Retina (tissue), 1 donor: ENCODE measurements at regions not wholly inside any gene's neighbourhood (a gene's known extent, or its start where the extent isn't known, plus 50 kb on each side); places are given as distances from the start of the nearest gene placed in this dataset.
"Not testable (repeated sequence)": the region's sequence is repeated elsewhere in the genome, so short reads cannot be mapped to it uniquely, and the experiment has no call there.

Source experiments
- DNase-seq: peaks from one replicate; pipeline ENCODE4 v3.0.0-alpha.2; 2016

DNA sequence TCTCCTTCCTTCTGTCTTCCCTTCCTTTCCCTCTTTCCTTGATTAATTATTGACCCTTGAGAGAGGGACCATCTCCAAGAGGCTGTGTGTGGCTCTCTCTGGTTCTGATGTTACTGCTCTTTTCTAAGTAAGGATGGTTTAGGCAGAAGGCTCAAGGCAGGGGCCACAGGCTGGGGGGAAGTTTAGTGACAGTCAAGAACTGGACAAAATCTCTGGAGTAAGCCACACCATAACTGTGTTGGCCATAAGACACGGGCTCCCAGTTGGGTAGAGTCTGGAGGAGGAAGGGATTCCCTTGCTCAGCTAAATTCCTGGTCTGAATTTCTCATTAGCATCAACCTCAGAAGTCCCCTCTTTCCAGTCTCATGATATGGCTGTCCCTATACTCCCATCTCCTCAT is 74.7 kb downstream of the BUD13 start:
- no peak for DNase-seq

DNA sequence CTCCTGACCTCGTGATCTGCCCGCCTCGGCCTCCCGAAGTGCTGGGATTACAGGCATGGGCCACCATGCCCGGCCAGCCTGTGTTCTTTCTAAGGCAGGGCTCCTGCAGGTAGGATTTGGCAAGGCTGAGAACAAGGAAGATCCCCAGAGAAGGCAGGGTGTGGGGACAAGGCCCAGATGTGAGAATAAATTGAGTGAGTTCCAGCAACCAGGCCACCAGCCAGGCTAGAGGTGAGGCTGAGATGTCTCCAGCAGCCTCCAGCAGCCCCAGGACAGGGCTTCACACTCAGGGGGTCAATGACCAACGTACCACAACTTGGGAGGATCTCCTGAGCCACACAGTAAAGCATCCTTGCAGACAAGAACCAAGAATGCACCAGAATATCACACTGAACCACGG is 75.1 kb downstream of the BUD13 start:
- no peak for DNase-seq

DNA sequence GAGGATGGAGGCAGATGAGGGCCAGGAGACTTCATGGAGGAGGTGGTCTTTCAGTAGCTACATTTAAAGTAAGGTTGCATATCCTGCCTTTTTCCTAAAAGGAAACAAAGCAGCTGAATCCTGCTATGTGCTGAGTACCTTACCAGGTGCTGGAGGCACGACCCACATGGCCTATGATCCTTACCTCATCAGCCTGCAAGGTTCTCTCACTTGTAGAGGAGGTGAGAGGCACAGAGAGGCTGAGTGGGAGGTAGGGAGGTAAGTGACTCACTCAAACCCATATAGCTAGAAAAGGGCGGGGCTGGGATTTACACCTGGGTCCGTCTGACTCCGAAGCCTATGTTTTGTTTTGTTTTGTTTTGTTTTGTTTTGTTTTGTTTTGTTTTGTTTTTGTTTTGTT is 75.8 kb downstream of the BUD13 start:
- no peak for DNase-seq

DNA sequence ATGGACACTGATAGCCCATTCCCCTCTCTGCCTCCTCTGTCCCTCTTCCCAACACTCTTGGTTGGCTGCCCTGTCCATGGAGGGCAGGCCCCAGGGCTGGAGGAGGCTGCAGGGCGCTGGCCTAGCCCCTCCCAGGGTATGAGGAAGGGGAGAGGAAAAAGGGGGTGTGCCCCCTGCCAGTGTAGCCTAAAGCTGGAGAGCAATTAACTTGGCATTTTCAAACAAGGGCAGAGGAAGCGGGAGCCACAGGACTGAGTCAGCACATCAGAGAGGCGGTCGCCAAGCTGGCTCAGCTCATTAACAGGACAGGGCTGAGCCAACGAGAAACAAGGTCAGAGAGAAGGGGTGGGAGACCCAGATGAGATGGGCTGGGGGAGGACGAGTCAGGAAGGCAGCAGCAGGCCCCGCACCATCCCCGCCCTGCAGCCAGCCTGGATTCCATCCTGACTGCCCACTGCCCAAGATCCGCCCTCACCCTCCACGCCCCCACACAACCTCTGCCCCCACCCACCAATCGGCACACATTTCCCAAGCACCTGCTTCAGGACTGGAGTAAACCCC is 76.3 kb downstream of the BUD13 start:
- peak; percentile 82 for DNase-seq

DNA sequence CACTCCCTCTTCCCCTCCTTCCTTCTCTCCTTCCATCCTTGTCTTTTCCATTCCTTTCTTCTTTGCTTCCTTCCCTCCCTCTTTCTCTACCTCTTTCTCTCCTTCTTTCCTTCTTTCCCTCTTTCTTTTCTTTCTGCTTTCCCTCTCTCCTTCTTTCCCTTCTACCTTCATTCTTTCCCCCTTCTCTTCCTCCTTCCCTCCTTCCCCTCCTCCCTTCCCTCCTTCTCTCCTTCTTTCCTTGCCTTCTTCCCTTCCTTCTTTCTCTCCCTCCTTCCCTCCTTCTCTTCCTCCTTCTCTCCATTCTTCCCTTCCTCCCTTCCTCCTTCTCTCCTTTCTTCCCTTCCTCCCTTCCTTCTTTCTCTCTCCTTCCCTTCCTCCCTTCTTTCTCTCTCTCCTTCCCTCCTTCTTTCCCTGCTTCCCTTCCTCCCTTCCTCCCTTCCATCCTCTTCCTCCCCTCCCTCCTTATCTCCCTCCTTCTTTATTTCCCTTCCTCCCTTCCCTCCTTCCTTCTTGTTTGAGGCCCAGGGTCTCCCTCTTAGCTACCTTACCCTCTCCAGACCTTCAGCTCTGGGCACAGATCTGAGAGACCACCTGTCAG is 77.0 kb downstream of the BUD13 start:
- no peak for DNase-seq

DNA sequence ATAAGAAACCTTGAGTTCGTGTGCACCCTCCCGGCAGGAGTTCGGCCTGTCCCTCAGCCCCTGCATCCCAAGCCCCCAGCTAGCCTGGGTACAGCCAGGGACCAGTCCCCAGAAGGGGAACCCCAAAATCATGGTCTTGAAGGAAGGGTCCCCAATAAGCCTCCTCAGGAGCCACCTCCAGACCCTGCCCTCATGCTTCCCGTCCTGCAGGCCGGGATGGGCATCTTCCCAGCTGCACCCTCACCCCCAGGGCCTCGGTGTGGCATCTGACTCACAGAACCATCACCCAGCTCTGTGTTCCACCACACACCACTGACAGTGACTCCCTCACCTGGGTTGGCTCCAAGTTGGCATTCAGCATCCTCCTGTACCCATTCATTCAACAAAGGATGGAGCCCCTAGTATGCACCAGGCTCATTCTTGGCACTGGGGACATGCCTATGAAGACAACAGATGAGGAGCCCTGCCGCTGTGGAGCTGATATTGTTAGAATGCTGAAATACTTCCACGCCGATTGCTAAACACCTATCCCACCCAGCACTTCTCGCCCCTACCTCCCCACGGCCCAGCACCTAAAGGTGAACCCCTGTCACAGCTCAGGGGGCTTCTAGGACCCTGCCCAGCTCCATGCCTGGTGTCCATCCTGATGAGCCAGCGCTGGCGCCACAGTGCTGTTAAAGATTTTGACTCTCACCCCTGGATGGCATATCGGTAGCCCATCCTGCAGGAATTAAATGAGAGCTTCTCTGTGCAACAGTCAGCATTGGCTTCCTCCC is 77.8 kb downstream of the BUD13 start:
- no peak for DNase-seq

DNA sequence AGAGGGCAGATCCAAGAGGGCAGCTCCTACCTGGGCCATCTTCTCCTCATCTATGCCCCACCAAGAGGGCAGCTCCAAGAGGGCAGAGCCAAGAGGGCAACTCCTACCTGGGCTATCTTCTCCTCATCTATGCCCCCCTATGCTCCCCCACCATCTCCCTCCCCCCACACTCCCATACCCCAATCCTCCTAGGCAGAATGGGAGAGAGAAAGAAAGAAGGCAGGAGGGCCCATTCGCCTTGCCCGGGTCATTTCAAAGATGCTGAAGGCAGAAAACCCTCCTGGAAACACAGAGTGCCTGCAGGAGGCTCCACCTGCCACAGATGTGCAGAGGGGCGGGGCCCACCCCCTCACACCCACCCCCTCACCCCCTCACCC is 78.5 kb downstream of the BUD13 start:
- no peak for DNase-seq

DNA sequence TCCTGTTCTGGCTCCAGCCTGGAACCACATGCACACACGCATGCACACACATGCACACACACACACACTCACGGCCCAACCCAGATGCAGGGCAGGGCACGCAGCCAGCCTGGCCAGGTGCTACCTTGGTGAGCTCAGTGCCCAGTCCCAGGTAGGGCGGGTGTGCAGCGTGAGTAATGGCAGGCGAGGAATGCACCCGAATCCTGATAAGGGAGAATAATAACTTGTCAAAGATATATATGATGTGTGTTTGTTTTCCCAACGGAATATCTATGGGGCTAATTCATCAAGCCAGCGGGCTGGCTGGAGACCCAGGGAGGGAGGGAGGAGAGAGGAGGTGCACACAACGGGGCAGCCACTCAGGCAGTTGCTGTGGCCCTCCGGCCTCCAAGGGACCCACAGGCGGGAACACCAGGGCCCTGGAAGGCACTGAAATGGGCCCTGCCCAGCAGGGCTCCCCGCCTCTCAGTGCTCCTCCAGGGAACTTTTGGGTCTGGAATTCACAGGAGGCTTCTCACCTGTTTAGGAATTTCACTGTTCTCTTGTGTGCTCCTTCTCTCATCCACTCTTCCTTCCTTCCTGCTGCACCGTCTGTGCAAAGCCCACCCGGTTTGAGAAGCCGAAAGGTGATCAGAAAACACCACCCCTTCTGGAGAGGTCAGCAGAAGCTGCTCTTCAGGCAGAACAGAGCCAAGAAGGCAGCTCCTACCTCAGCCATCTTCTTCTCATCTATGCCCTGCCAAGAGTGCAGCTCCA is 79.0 kb downstream of the BUD13 start:
- no peak for DNase-seq

DNA sequence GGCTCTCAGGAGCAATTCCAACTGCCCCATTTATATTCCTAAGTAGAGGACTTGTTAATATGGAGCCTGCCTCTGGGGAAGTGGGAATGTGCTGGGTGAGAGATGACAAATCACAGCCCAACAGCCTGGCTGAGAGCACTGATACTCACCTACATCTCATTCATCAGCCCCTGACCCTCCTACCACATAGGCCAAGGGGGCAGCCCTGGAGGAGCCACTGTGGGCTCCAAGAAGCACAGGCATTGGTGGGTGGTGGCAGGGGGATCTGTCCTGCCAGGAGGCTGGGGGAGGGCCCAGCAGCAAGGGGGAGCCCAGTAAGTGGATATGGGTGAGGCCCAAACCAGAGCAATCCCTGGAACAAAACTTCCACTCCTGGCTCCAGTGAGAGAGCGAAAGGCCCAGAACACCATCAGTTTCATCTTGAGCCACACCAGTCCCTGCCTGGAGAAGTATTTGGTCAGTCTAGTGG is 79.7 kb downstream of the BUD13 start:
- DNase-seq = no peak

DNA sequence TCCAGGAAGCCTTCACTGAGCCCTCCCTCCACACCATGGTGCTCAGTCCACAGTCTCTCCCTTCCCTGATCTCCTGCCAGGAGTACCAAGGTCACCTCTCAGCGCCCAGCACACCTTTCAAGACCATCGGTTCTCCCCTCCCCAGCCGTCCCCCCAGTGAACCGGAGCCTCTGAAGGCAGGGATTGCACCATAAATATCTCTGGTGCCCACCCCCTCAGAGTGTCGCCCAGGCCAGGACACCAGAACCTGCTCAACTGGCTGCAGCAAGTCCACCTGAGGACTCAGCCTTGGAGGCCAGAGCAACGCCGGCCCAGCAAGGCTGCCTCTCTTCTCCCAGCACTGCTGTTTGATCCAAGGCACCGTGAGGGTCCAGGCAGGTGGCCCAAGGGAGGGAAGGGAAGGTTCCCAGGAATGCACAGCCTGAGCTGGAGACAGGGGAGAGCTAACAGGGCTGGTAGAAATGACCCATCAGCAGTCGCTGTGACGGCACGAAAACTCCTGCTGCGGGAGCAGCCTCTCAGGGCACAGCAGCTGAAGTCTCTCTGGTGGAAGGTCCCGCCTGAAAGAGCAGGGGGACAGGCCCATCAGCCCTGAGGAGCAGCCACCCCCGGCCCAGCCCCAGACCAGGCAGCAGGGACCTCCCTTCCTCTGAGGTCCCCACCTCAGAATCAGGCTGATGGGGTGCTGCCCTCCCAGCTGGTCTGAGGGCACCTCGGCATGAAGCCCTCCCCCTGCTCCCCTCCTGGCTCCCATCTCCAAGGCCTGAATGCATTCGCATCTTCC is 80.3 kb downstream of the BUD13 start:
- no peak for DNase-seq

DNA sequence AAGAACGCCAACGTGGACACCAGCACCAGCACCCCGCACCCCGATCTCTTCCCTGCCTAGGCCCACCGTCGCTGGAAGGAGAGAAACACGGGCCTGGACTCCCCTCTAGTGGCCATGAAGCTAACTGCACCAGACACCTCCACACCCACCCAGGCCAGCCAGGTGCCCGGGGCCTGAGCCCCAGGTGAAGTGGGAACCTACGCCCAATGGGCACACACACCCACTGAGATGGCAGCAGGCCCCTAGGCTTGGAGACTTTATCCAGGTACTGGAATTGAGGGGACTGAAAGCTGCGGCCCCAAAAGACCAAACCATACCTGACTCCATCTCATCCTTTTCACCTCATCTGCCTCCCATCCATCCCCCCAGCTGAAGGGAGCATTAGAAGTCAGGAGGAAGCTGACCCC is 81.0 kb downstream of the BUD13 start:
- peak; percentile 82 for DNase-seq

DNA sequence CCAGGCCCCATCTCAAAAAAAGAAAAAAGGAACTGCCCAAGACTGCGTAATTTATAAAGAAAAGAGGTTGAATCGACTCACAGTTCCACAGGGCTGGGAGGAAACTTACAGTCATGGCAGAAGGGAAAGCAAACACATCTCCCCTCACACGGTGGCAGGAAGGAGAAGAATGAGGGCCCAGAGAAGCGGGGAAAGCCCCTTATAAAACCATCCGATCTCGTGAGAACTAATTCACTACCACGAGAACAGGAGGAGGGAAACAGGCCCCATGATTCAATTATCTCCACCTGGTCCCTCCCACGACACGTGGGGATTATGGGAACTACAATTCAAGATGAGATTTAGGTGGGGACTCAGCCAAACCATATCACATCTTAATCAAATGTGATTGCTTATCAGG is 82.2 kb downstream of the BUD13 start:
- no peak for DNase-seq

DNA sequence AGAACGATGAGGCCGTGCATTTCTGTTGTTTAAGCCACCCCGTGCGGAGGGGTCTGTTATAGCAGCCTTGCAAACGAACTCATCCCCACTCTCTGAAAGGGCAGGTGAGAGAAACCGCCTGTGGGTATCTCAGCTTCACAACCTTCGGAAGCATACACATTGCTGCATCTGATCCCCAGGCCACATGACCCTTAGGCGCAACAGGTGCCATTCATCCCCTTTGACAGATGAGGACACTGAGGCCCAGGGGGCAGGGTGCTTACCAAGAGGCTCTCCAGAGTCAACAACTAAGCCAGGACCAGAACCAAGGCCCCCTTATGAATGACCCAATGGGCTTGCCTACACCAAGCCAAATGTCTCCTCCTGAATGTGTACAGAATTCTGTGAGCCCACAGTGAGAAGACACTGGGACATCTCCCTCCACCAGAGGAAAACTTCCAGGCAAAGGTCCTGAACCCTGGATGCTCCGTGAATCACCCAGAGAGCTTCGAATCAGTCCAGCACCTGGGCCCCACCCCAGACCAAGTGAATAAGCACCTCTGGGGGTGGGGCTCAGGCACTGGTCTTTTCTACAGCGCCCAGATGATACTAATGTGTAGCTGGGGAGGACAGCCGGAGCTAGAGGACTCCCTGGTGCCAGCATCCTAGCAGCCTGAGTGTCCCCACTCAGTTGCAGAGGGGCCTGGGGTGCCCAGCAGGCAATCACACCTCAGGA is 83.2 kb downstream of the BUD13 start:
- peak; percentile 1 for DNase-seq

DNA sequence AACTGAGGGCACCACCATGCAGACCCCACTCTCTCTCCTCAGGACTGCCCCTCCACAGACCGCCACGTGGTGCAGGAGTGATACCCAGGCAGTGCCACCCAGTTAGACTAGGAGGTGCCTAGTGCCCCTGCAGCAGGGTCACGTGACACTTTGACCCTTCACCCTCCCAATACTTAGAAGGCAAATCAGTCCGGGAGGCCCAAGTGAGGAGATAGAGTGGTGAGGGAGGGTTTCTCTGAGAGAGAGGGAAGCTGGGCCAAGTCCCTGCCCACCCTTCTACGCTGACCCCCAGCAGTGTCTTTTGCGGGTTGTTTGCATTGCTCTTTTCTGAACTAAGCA is 84.6 kb downstream of the BUD13 start:
- no peak for DNase-seq

DNA sequence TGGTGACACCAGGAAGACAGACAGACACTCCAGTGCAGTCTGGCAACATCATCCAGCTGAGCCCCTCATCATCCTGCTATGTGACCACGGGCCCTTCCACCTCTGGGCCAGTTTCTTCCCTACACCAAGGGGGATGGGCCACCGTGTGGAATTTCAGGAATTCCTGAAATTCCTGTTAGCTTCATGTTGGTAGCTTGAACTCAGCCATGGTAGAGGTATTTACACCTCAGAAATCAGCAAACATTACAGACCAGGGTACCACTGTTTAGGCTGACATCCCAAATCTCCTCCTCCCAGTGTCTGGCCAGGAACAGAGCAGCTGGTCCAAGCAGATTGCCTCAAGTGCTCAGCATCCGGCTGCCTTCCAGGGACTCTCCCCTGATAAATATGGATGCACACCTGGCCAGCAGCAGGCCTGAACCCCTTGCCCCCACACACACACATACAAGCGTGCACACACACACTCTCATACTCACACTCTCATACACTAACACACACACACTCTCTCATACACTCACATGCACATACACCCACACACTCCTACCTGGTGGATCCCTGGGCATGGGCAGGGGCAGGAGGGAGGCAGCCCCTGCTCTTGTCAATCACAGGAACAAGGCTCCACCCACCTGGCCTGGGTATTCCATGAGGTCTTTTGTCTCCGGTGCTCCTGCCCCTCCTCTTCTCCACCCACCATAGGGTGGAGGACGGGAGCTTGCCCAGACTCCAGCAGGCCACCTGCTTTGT is 85.2 kb downstream of the BUD13 start:
- no peak for DNase-seq

DNA sequence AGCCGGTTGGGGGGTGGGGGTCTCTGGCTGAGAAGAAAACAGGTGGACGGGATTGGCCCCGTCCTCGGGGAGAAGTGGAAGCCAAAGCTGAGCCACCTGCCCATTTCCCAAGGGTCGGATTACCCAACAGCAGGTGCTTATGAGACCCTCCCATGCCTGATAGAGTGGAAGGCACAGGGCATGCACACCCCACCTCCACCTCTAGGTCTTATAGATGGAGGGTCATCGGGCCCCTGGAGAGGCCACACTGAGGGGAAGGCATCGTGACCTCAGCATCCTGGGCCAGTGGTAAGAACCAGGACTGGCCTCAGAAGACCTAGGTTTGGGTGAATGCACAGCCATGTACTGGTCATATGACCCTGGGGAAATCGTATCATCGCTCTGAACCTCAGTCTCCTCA is 85.9 kb downstream of the BUD13 start:
- DNase-seq = no peak

DNA sequence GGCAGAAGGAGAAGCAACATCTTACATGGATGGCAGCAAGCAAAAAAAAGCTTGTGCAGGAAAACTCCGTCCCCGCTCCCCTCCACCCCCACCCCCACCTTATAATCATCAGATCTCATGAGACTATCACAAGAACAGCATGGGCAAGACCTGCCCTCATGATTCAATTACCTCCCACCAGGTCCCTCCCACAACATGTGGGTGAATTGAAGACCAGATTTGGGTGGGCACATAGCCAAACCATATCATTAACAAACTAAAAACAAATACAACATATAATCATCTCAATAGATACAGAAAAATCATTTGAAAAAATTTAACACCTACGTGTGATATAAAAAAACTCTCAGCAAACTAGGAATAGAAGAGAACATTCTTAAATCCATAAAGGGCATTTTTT is 88.8 kb downstream of the BUD13 start:
- DNase-seq = no peak

DNA sequence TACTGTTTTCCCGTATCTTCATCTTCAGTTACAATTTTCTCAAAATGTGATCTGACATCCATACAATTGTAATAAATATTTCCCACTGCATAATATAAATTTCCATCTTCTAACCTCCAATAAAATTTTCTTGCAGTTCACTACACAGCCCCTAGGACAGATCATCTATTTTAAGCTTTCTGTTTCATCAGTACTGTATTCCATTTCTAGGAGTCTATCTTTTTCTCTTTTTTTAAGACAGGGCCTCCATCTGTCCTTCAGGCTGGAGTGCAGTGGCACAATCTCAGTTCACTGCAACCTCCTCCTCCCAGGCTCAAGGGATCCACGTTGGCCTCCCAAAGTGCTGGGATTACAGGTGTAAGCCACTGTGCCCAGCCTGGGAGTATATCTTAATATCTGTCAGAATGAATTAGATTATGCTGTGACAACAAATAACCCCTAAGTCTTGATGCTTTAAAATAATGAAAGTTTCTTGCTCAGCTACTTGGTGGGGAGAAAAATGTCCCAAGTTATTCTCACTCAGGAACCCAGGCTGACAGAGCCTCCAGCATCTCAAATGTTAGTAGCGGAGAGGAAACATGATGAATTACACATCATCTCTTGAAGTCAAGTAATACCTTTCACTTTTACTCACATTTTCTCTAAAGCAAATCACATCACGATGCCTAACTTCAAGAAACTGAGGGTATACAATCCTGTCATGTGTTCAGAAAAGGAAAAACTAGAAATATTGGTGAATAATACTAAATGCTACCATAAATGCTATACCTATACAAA is 92.2 kb downstream of the BUD13 start:
- no peak for DNase-seq

DNA sequence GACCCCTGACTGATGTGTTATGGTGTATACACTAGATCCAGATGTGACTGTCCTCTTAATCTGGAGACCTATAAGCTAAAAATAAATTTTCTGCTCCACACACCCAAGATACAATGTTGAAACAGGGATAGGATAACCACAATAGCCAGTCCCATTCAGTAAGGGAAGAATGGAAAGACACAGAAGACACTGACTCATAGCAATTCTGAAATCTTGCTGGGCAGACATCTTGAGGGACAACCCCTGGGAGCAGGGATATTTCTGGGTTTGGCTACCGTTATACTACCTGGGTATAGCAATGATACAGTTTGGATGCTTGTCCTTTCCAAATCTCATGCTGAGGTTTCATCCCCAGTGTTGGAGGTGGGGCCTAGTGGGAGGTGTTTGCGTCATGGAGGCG is 93.9 kb downstream of the BUD13 start:
- DNase-seq = no peak

DNA sequence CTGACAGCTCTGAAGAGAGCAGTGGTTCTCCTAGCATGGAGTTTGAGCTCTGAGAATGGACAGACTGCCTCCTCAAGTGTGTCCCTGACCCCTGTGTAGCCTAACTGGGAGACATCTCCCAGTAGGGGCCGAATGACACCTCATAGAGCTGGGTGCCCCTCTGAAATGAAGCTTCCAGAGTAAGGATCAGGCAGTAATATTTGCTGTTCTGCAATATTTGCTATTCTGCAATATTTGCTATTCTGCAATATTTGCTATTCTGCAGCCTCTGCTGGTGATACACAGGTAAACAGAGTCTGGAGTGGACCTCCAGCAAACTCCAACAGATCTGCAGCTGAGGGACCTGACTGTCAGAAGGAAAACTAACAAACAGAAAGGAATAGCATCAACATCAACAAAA is 105.5 kb downstream of the BUD13 start:
- not testable (repeated sequence) for DNase-seq
